Progenitor cell of endocrine pancreas (in vitro differentiated cells): ENCODE measurements at regions not wholly inside any gene's neighbourhood (a gene's known extent, or its start where the extent isn't known, plus 50 kb on each side); places are given as distances from the start of the nearest gene placed in this dataset.

ENCODE experiments used
- DNase-seq: peaks from one replicate; pipeline ENCODE4 v3.0.0; 2021; ENCODE audit warnings: low spot score; ENCODE audit not compliant: unreplicated experiment
- H3K27ac Mint-ChIP-seq: 2 replicates; pipeline ENCODE4 v1.8.0; 2021; ENCODE audit warnings: mild to moderate bottlenecking, moderate library complexity, mixed read lengths
- H3K27me3 Mint-ChIP-seq: 2 replicates; pipeline ENCODE4 v1.8.0; 2021; ENCODE audit warnings: mixed read lengths
- H3K36me3 Mint-ChIP-seq: 2 replicates; pipeline ENCODE4 v1.8.0; 2022; ENCODE audit warnings: mixed read lengths; ENCODE audit not compliant: insufficient read depth
- H3K4me1 Mint-ChIP-seq: 2 replicates; pipeline ENCODE4 v1.8.0; 2021; ENCODE audit warnings: low read depth, mixed read lengths
- H3K4me3 Mint-ChIP-seq: 2 replicates; pipeline ENCODE4 v1.8.0; 2021; ENCODE audit warnings: low read depth, mild to moderate bottlenecking, moderate library complexity, mixed read lengths
- H3K9me3 Mint-ChIP-seq: 2 replicates; pipeline ENCODE4 v1.8.0; 2021; ENCODE audit warnings: low read depth, mixed read lengths
- CTCF ChIP-seq: fragments of 200-600 bp; sonication (generic); IDR thresholded peaks from one replicate; pipeline ENCODE4 v1.5.0; 2021; ENCODE audit warnings: antibody characterized with exemption, mild to moderate bottlenecking; ENCODE audit not compliant: unreplicated experiment

DNA sequence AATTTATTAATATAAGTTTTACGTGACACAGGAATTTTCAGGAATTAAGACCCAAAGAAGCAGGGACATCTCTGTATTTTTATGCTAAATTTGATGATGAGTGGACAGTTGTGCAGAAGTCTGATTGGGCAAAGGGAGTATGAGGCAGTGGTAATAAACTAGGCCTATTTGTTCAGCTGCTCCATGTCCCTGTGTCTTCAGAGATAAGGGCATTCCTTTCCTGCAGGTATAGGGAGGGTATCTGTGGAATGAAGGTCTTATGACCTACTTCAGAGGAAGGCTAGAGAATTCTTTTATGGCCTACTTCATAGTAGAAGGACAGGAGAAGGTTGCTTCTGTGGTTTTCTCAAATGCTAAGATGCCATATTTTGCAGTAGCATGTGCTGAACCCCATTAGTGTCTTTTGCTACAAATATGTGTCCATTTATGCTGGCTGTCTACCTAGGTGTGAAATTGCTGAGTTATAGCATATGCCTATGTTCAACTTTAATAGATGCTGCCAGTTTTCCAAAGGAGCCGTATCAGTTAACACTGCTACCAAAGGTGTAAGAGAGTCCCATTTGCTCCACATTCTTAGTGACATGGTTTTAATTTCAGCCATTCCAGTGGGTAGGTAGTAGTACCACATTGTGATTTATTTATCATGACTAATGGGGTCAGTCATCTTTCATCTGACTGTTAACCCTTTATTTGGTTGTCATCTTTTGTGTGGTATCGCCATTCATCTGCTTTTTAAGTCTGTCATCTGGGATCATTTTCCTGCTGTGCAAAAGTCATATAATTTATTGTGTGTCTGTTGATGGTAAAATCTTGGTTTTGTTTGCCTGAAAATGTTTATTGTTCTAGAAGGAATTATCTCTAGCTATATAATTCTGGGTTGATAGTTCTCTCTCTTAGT lies 410.7 kb upstream of the RGS6 start:
- Mint-ChIP-seq H3K27me3 (no peaks in the 10 kb centered on the region), H3K27ac (peak overlapping the region; percentile 19), H3K4me1 (peaks cover 17% of the 10 kb centered on the region), H3K9me3 (peaks cover 2% of the 10 kb centered on the region), H3K36me3 (peaks cover 8% of the 10 kb centered on the region), H3K4me3 (no peak overlapping the region)
- TF ChIP-seq CTCF, result no peak
- no peak for DNase-seq

- DNase-seq, result no peak
- TF ChIP-seq CTCF, result no peak
- no peak overlapping the region for H3K4me3 Mint-ChIP-seq
- no peaks in the 10 kb centered on the region for H3K27me3 Mint-ChIP-seq
- peaks cover 2% of the 10 kb centered on the region for H3K36me3 Mint-ChIP-seq
- H3K9me3 Mint-ChIP-seq, result no peaks in the 10 kb centered on the region
- H3K27ac Mint-ChIP-seq, result peak overlapping the region; percentile 68
- peaks cover 17% of the 10 kb centered on the region for H3K4me1 Mint-ChIP-seq
Measured at GRCh38 chr14:71523630-71524319, 408.5 kb upstream of the RGS6 start.

DNA sequence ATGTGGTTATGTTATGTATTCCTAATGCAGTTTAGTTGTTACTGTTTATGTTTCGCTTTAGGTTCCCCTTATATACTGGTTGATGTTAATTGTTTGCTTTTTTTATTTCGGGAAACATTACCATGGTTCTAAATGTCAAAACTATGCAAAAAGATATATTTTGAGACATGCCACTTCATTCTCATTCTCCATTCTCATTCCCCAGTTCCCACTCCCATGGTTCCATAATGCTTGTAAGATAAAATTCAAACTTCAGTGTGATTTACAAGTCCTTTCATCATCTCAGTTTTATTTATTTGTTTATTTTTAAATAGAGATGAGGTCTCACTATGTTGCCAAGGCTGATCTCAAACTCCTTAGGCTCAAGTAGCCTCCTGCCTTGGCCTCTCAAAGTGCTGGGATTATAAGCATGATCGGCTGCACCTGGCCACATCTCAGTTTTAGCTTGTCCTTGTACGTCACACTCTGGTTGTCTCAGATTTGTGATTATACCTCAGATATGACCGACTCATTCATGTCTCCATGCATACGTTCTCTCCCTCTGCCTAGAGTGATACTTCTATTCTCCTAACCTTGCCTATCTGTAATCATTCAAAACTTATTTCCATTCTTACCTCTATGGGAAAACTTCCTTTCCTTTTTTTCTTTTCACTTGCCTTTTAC lies 407.8 kb upstream of the RGS6 start:
- no peak for DNase-seq
- H3K27me3 Mint-ChIP-seq, result no peaks in the 10 kb centered on the region
- H3K4me3 Mint-ChIP-seq, result no peak overlapping the region
- no peak overlapping the region for H3K27ac Mint-ChIP-seq
- peaks cover 17% of the 10 kb centered on the region for H3K4me1 Mint-ChIP-seq
- peaks cover 2% of the 10 kb centered on the region for H3K36me3 Mint-ChIP-seq
- TF ChIP-seq CTCF, result no peak
- H3K9me3 Mint-ChIP-seq, result no peaks in the 10 kb centered on the region

DNA sequence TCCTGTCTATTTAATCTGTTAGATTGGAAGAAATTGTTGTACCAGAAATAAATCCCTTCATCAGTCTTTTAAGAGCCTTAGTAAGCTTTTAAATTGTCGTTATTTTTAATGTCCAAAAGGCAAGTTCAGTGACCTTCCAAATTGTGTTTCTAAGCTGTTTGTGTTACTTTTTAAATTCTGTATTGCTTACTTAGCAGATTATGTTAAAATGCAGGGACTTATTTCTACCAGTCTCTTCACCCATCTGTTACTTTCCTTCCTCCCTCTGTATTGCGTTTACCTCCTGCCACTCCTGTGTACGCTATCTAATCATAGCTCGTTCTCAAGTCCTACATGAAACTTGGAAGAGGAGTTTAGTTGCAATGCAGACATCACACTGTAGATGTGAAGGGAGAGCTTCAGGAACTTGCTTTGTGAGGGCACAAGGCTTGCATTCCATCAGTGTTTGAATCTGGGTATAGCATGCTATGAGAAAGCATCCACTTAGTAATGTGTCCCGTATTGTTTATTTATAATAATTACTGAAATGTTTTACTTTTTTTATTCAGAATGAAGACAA lies 406.5 kb upstream of the RGS6 start:
- Mint-ChIP-seq H3K4me3 (no peak overlapping the region), H3K9me3 (no peaks in the 10 kb centered on the region), H3K36me3 (peaks cover 10% of the 10 kb centered on the region), H3K27me3 (no peaks in the 10 kb centered on the region), H3K27ac (peak overlapping the region; percentile 47), H3K4me1 (peaks cover 20% of the 10 kb centered on the region)
- no peak for DNase-seq
- no peak for TF ChIP-seq CTCF

GRCh38 chr14:71526388-71526787 lies 405.8 kb upstream of the RGS6 start:
- no peaks in the 10 kb centered on the region for H3K27me3 Mint-ChIP-seq
- H3K4me3 Mint-ChIP-seq, result no peak overlapping the region
- no peak for DNase-seq
- H3K4me1 Mint-ChIP-seq, result peaks cover 17% of the 10 kb centered on the region
- H3K9me3 Mint-ChIP-seq, result no peaks in the 10 kb centered on the region
- TF ChIP-seq CTCF, result no peak
- peaks cover 12% of the 10 kb centered on the region for H3K36me3 Mint-ChIP-seq
- no peak overlapping the region for H3K27ac Mint-ChIP-seq
